Stimulated activated CD4-positive, alpha-beta T cell treated with anti-CD3 and anti-CD28 coated beads, Interleukin-2, amount 100 ng/mL, for 24 hours (primary cell): ENCODE measurements at regions not wholly inside any gene's neighbourhood (a gene's known extent, or its start where the extent isn't known, plus 50 kb on each side); places are given as distances from the start of the nearest gene placed in this dataset.
"Not testable (repeated sequence)": the region's sequence is repeated elsewhere in the genome, so short reads cannot be mapped to it uniquely, and the experiment has no call there.

ENCODE experiments used
- DNase-seq, 2 donors: peaks; one replicate each; pipeline ENCODE4 v3.0.0-alpha.2; 2020

DNA sequence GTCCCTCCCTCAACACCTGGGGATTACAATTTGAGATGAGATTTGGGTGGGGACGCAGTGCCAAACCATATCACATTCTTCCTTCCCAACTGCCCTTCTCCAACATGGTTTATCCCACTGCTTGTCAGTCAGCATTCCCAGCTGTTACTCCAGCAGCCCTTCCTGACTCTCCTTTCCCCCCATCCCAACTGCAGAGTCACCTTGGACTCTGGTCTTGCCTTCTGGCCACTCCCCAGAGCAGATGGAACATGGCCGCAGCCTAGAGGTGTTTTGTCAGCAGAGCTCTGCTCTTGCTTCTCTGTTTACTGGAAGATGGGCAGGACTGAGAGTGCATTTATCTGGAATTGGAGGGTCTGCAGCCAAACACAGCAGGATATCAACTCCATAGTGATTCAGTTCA is 51.2 kb upstream of the MEX3C start:
- DNase-seq = no peak

DNA sequence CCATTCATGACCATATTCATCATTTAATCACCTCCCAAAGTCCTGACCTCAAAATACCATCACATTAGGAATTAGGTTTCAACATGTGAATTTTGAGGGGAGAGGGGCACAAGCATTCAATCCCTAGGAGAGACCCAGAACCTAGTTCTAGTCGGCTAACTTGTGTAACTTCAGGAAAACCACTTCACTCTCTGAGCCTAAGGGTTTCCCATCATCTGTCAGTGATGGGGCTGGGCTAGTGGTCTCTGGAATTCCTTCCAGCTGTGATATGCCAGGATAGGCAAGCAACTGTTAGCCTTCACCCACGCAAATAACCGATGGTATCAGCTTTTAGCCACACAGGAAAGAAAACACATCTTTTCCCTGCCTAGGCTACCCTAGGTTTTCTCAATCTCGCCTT is 52.5 kb upstream of the MEX3C start:
- DNase-seq = no peak

DNA sequence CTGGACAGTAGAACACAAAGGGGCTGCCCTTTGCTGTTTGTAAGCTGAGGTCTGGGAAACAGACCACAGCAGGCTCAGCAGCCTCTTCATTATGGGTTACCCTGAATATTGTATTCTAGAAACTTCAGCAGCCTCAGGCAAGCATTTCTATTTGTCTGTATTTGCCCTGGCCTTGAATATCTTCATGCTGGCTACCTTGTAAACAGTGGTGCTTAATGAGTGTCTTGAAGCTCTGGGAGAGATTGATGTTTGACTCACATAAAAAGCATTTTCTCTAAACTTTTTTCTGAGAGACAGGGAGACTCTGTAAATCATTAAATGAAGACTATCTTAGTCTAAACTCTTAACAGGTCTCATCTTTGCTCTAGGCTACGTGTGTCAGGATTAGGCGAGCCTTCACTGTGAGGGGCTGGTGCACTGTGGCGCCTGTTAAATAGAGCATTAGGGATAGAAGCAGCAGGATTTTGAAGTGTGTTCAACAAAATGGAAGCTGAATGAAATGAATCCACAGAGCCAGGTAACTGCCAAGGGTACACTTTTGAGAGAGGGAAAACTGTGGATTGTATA is 53.1 kb upstream of the MEX3C start:
- DNase-seq = no peak

DNA sequence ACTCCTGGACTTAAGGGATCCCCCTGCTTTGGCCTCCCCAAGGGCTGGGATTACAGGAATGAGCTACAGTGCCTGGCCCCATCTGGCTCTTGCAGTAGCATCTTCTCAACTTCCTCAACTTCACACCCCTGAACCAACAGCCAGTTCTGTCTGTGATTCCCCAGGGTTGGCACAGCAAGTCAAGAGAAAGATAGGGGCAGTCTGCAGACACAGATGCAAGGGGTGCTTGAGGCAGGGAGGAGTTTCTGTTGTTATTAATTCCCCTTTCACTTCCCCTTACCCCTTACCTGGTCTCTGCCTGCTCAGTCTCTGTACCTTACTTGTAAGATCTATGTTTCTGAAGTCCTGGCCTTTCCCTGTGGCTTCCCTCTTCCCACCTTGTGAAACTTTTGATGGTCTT is 54.1 kb upstream of the MEX3C start:
- no peak for DNase-seq

DNA sequence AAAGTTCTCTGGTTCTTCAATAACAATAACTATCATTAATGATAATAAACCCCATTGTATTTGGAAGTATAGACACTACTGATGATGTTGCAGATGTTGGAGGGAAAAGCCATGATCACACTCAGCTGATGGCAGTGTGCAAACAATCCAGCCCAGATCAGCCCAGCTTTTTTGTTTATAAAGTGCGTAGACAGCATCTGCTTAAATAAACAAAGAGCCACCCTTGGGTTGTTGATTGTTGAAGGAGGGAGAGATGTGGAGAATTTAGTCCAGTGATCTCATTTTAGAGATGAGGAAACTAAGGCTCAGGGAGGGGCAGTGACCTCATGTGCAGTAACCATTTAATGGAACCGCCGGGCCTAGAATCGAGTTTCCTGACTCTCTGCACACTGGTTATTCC is 56.0 kb upstream of the MEX3C start:
- no peak for DNase-seq

DNA sequence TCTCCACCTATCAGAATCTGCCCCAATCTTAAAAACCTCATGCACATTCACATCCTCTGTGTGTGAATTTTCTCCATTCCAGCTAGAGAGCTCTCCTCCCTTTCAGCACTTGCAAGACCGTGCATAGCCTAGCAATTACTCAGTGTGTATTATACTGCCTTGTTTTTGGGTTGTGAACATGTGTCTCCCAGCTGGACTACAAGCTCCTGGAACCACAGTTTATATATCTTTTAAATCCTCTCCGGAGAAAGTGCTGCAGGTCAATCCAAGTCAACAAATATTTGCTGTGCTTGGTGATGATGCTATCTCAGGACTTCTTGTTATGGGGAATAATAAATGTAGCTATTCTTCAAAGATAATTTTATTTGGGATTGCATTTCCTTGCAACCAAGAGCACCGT is 58.2 kb upstream of the MEX3C start:
- no peak for DNase-seq

DNA sequence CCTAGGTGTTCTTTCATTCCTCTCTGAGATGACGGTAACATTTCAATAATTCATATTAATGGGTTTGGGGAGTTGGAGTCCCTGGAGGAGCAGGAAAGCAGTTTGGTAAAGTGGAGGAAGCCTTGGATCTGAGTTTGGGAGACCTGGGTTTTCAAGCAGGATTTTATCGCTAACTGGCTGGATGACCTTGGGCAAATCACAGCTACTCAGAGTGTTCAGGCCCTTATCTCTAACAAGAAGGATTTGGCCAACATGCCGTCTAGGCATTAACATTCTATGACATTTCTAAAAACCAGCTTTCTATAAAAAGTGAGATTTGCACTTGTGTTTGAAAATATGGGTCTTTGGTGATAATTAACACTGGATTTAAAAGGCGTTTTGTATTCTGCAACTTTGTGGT is 59.7 kb upstream of the MEX3C start:
- no peak for DNase-seq

DNA sequence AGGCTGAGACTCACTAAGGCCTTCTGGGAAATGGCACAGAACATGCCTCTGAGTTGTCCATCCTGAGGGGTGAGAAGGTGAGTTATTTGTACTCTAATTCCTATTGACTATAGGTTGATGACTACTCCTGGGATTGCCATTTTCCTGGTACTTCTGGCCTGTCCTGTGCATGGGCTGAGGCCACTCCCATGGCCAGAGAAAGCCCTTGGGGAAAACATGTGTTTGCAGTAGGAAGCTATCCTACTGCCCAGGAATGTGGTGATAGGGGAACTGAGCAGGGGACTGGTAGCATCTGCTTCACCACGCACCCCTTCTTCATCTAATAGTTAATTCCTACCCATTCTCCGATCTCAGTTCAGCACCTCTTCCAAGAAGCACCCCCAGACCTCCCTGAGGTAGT is 62.6 kb upstream of the MEX3C start:
- no peak for DNase-seq

DNA sequence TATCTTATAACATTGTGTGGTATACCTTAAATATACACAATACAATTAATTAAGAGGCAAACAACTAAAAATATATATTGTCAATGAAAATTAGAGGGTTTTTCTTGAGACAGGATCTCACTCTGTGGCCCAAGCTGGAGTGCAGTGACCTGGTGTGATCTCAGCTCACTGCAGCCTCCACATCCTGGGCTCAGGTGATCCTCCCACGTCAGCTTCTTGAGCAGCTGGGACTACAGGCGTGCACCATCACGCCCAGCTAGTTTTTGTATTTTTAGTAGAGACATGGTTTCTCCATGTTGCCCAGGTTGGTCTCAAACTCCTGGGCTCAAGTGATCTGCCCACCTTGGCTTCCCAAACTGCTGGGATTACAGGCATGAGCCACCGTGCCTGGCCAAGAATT is 68.6 kb upstream of the MEX3C start:
- not testable (repeated sequence) for DNase-seq

DNA sequence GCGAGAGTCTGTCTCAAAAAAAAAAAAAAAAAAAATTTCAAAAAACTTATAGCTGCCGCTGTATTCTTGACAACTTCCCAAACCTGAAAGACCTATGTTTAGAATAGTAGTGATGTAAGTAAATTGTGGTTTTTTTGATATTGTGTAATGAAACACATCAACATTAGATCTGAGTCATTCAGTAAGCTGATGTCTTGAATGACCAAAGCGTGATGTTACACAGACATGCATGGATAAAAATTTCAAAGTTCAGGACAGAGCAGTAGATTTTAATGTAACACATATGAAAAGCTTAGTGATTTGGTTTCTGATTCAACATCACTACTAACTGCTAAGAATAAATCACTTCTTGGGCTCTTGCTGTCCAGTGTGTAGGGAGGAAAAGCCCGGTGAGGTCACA is 69.3 kb upstream of the MEX3C start:
- DNase-seq = no peak

DNA sequence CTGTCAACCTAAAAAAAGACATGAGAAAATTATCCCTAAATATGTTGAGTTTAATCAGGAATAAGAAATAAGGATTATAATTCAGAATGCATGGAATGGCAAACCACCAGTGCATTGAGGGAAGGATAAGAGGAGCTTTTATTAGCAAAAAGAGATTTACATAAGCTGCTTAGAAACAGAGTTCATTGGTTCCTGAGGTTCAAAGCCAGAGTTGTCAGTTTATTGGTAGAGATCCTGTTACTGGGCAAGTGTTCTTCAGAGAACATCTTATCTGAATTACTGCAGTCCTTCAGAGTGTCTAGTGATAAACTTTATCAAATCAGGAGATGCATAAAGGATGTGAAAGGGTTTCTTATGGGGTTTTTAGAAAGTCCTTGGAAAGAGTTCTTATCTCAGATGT is 76.0 kb upstream of the MEX3C start:
- DNase-seq = no peak

DNA sequence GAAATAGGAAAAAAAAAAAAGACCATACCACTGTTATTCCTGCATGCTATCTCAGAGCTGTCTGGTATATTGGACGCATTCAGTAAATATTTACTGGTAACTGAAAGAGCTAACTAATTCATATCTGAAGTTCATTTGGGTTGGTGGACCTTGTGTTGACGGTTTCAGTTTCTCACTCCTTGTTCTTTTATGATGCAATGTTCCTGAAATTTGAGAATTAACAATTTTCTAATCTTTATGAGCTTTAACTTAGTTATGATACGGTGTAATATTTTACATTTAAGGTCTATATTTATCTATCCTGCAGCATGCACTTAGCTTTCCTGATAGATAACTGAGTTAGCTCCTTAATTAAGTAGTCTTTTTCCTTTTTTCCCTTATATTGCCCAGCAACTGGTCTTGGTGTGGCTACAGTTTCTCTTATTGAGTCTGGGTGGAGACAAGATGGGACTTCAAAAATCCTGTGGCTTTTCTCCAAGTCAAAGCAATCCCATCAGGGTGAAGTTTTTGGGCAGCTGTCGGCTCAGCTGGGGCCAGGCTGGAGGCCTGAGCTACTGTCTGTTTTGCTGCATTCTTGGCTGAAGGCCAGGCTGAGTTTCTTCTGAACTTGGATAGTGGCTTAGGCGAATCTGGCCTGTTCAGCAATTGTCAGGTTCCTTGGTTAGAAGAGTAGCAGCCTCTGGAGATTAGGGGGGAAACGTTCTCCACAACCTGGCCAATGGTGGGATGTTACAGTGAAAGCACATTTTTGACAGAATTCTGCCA is 78.4 kb upstream of the MEX3C start:
- DNase-seq = no peak

DNA sequence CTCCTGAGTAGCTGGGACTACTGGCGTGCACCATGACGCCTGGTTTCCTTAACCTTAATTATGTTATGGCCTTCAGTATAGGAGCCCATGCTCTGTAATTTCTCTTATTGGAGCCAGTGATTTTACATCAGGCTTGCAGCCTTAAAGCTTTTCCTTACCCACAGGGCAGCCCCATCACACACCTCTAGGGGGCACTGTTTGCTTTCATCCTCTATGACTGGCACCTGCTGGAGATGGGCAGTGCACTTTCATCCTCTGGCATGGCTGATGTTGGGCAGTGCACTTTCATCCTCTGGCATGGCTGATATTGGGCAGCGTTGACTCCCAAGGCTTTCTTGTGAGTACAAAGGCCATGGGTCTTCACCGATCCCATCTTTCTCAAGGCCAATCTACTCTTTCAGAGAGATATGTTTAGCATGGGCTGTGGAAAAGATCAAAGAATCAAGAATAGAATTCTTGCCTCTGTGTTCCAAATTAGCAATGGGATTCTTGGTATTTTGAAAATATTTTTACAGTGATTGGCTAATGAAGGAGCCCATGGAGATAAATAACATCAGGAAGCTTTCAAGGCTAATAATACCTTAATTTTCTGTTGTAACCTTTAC is 80.7 kb upstream of the MEX3C start:
- DNase-seq = peak; percentile 43 to 62

DNA sequence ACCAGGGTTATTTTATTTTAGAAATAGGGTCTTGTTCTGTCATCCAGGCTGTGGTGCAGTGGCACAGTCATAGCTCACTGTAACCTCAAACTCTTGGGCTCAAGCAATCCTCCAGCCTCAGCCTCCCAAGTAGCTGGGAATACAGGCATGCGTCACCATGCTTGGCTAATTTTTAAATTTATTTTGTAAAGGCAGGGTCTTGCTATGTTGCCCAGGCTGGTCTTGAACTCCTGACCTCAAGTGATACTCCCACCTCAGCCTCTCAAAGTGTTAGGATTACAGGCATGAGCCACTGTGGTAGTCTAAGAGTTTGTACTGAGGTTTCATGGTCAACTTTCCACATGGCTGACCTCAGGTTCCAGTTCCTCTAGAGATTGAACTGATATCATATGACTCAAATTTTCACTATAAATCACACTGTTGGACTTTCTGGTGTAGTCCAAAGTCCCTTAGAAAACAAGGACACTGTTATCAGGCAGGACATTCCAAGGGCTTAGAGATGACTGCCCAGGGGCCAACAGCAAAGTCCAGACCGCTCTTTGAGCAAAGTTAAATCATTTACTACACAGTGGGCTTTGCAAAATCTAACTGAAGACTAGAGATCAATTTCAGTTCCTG is 82.0 kb upstream of the MEX3C start:
- DNase-seq = no peak

DNA sequence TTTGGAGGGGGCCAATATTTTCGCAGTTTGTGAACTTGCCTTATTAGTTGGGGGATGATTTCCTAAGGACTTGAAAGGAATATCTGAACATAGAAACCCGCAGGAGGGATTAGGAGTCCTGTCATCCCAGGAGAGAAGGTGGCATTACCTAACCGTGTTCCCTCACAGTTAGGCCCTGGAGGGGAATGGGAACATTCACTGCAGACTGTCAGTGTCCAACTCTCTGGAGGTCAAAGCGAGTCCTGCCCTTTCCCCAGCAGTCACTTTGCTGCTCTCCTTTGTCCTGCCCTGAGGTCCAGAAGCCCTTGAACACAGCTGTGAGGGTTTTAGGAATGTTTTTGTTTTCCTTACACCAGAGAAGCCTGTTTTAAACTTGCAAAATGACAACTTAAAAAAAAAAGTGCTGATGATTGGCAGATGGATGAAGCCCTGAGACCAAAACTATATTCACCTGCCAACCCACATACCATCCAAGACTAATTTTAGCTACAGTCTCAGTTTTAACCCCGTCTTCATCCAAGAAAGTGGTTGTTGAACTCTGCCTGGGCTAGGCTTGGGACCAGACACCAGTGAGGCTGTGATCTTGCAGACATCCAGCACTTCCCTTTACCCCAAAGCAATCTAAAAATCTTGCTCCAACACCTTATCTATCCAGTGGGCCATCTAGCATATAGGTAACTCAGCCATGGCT is 90.5 kb upstream of the MEX3C start:
- DNase-seq = no peak

DNA sequence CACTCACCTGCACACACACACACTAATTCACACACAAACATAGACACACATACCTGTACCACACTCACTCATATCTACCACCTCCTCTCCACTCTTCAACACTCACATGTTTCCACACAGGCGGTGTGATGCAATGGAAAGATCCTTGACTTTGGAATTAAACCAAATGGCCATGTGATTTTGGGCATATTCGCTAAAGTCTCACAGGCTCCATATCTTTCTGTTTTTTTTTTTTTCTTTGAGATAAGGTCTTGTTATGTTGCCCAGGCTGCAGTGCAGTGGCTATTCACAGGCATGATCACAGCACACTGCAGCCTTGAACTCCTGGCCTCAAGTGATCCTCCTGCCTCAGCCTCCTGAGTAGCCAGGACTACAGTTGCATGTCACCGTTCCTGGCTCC is 91.1 kb upstream of the MEX3C start:
- no peak for DNase-seq

DNA sequence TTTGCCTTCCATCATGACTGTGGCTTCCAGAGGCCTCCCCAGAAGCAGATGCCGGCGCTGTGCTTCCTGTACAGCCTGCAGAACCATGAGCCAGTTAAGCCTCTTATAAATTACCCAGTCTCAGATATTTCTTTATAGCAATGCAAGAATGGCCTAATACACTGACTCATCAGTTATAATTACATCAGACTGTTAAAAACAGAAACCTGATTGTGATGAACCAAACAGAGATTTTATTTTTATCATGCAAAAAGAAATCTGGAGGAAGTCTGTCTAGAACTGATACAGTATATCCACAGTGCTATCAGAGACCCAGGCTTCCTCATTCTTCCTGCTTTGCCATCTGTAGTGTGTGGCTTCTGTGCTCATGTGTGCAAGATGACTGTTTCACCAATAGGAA is 93.4 kb upstream of the MEX3C start:
- no peak for DNase-seq

DNA sequence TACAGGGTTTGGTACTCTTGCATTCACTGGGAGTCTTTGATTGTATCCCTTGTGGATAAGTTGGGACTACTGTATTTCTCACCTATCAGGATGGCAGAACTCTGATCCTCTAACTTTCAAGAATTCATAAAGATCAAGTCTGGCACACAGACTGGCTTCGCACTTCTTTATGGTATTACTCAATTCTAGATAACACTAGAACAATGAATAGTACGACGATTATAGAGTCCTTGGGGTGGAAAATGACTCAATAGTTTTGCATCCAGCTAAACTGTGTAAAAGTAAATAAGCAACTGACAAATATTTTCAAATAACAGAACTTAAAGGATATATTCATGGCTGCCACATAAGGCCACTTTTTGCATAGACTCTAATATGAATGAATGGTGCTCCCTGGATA is 103.4 kb upstream of the MEX3C start:
- DNase-seq = no peak

DNA sequence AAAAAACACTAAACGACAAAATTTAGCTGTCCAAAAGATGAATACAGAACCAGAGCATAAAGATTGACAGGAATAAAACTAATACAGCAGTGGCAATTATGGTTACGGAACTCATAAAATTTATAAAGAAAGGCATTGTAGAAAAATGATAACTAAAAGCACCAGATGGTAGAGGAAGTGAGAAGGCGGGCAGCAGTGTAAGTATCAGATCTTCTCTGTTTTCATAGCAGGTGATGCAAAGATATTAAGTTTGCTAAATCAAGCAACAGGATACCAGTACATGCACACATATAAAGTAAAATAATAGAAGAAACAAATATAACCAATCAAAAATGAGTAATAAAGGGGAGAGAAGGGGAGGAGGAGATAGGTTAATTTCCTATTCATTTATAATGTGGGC is 103.9 kb upstream of the MEX3C start:
- no peak for DNase-seq

DNA sequence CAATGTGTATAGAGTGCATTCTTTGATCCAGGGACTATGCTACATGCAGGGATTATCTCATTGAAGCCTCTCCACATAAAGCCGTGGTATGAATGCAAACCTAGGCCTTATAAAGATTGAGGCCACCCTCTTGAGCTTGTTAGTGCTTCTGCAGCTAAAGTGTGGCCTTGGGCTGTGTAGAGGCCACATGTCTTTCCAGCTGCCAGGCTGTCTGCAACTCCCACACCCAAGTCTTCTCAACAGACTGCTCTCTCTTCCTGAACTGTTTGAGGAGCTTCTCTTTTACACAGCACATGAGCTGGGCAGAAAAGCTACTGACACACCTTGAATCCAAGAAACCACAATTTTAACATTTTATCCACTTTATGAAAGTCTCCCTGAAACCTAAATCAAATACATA is 119.2 kb upstream of the MEX3C start:
- DNase-seq = no peak

DNA sequence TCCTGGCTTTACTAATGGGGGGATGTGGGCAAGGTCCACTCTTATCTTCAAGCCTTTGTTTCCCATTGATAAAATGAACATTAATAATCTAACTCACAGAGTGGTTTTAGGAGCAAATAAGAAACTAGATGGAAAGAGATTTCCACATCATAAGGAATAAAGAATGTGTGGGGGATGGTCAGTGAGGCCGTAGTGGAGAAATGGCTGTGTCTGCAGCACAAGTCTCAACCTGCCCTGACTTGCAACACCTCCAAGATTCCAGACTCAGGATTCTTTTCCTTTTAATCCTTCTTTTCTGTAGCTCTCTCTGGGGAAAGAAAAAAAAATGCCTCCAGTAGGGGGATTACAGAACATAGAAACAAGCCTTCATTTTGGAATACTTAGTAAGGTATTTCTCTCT is 124.2 kb upstream of the MEX3C start:
- DNase-seq = no peak

DNA sequence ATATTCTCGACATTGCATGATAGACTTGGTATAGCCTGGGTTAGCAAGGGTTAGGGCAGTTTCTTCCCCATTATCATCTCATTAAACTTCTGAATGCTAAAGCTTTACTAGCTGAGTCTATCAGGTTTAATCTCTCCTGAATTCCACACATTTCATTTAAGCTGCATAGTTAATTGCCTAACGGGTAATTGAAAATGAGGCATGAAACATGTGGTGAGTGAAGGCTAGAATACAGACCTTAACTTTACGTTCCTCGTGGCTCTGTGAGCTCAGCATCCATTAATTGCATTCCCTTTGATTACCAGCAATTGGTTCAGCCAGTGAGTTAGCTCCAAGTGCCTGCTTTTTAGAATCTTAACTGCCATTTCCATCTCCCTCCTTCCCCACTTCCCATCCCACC is 126.5 kb upstream of the MEX3C start:
- no peak for DNase-seq

DNA sequence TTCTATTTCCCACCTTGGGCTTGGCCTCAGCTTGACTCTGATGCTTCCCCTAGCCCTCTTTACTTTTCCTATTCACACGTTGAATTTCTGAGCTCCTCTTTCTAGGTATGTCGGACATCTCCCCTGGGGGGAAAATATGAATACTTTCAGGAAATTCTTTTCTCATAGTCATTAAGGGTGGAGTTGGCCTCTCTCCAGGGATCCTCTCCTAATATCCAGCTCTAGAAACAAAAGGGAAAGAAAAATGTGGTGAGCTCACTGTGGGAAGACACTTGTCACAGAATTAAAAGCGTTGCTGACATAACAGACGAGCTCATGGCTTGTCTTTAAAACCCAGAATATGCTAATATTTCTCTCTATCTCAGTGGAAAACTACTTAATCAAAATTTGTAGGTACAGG is 132.7 kb upstream of the MEX3C start:
- no peak for DNase-seq

DNA sequence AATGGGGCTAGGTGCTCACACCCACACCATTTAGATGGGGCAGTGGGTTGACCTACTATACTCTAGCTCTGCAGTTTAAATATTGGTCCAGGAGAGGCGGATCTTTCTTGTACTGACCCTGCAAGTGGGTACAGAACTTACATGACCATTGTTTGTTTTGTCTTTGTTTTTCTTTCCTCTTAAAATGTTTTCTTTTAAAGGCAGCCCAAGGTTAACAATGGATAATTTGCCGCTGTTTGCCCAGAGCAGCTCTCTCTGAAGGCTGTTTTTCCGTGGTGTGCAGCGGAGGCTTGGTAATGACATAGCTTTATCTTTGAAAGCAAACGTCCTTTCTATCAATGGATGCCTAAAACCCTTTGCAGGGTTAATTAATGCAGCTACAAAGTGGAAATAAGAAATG is 133.3 kb upstream of the MEX3C start:
- DNase-seq = no peak
